Astrocyte (in vitro differentiated cells and primary cell): ENCODE measurements at regions not wholly inside any gene's neighbourhood (a gene's known extent, or its start where the extent isn't known, plus 50 kb on each side); places are given as distances from the start of the nearest gene placed in this dataset.

Source experiments
- CTCF ChIP-seq: IDR thresholded peaks from 2 replicates; pipeline ENCODE4 v1.5.1; 2011; ENCODE audit warnings: low read depth, mild to moderate bottlenecking, inconsistent platforms, low read length, moderate library complexity; ENCODE audit not compliant: insufficient read depth
- EZH2 ChIP-seq: IDR thresholded peaks from 2 replicates; pipeline ENCODE4 v1.6.1; 2012; ENCODE audit warnings: mild to moderate bottlenecking, low read length, inconsistent platforms; ENCODE audit not compliant: insufficient read depth

GRCh38 chr2:226286916-226287315 is 512.7 kb downstream of the IRS1 start:
- TF ChIP-seq CTCF (no peak), EZH2 (no peak)
